ENCODE measurements at regions not wholly inside any gene's neighbourhood (a gene's known extent, or its start where the extent isn't known, plus 50 kb on each side); places are given as distances from the start of the nearest gene placed in this dataset.

GRCh38 chr6:137689377-137689776 is 177.7 kb upstream of the TNFAIP3 start:
- no peak for TF ChIP-seq GATA1 (IDR thresholded peaks at IDR 0.05; ENCODE audit: low read depth, low read length)
- TF ChIP-seq POLR2A (IDR thresholded peaks at IDR 0.05; ENCODE audit: low read length), result no peak
